ENCODE measurements at regions not wholly inside any gene's neighbourhood (a gene's known extent, or its start where the extent isn't known, plus 50 kb on each side); places are given as distances from the start of the nearest gene placed in this dataset.

GRCh38 chr14:51535443-51536044, 116.2 kb upstream of the FRMD6 start:
- dilution Hi-C loops (cut with MboI; ENCODE audit: extremely low pct_ligation_motif_present, low sequenced_read_pairs) = no loop called here
- BruUV-seq (replicated peaks) = no TSS peak
- CTCF ChIA-PET = interaction anchor here (0.9 to 1.8 kb wide), 3 partner anchors 10 to 14 kb away, joined by 3 to 14 read pairs (median 4); no protein-coding TSS in a partner anchor

More at GRCh38 chr14:51535443-51536044, 116.2 kb upstream of the FRMD6 start:
- Histone ChIP-seq H4K20me1 (replicated peaks; ENCODE audit: control insufficient read depth, extremely low read depth, insufficient read depth, low read length) (no peaks in the 10 kb centered on the region), H3K79me2 (ENCODE audit: control insufficient read depth, insufficient read depth, low read length) (no peaks in the 10 kb centered on the region), H3K9me1 (replicated peaks; ENCODE audit: control insufficient read depth, extremely low read depth, insufficient read depth, low read length) (no peaks in the 10 kb centered on the region), H3K27ac (ENCODE audit: insufficient read depth, low read depth, low read length) (peak overlapping the region; percentile 78), H3K4me3 (replicated peaks in 1 of 3; ENCODE audit: insufficient read depth in 1 of 3, low read depth in 1 of 3, low read length in 3 of 3) (no peak overlapping the region), H3K4me1 (ENCODE audit: control insufficient read depth, extremely low read depth, insufficient read depth, low read length) (peaks cover 45% of the 10 kb centered on the region), H3K9me3 (replicated peaks; ENCODE audit: control insufficient read depth, insufficient read depth, low read length) (no peaks in the 10 kb centered on the region), H3K36me3 (ENCODE audit: control insufficient read depth in 2 of 2, extremely low read depth in 1 of 2, insufficient read depth in 2 of 2, low read length in 2 of 2) (no peaks in the 10 kb centered on the region), H3K27me3 (ENCODE audit: control insufficient read depth in 2 of 2, insufficient read depth in 2 of 2, low read length in 2 of 2) (no peaks in the 10 kb centered on the region), H3K9ac (replicated peaks; ENCODE audit: extremely low read depth, insufficient read depth, low read length) (no peak overlapping the region), H2AFZ (ENCODE audit: low read depth, low read length) (no peak overlapping the region), H3K4me2 (ENCODE audit: insufficient read depth, low read length) (no peak overlapping the region)
- intact Hi-C loops (cut with micrococcal nuclease) = loop anchor here (1.0 to 2.0 kb wide), 2 partner anchors 12 to 15 kb away; no protein-coding TSS in a partner anchor
- POLR2A ChIA-PET = interaction anchor here (0.5 kb wide), 1 partner anchor 10 kb away, joined by 3 read pairs; no protein-coding TSS in a partner anchor
- FAIRE-seq (no peak), DNase-seq (ENCODE audit: low read depth, low spot score) (no peak)
- no peak for TF ChIP-seq JUN (IDR thresholded peaks at IDR 0.05; ENCODE audit: borderline replicate concordance, insufficient read depth, insufficient read length, low read depth)
- TF ChIP-seq MAX (IDR thresholded peaks at IDR 0.05; ENCODE audit: insufficient read depth, insufficient read length) = no peak
- no peak for TF ChIP-seq POLR2AphosphoS5 (IDR thresholded peaks at IDR 0.05; ENCODE audit: insufficient read depth, low read depth, low read length)
- no peak for TF ChIP-seq CTCF (IDR thresholded peaks at IDR 0.05; ENCODE audit: extremely low read depth in 1 of 2, insufficient read depth in 1 of 2, low read depth in 1 of 2, low read length in 2 of 2)
- no peak for TF ChIP-seq FOS (IDR thresholded peaks at IDR 0.05; ENCODE audit: borderline replicate concordance, insufficient read depth, low read length)
- TF ChIP-seq POLR2A (IDR thresholded peaks at IDR 0.05; ENCODE audit: low read depth, low read length) = no peak
- no peak for TF ChIP-seq MYC (IDR thresholded peaks at IDR 0.05; ENCODE audit: low read depth, low read length)
- no peak for TF ChIP-seq GATA2 (IDR thresholded peaks at IDR 0.05; ENCODE audit: insufficient read depth, insufficient read length, low read depth, low read length)
- no peak for TF ChIP-seq EZH2 (IDR thresholded peaks at IDR 0.05; ENCODE audit: borderline replicate concordance, low read depth, low read length, severe bottlenecking)

All from endothelial cell of umbilical vein (primary cell).